ENCODE measurements at regions not wholly inside any gene's neighbourhood (a gene's known extent, or its start where the extent isn't known, plus 50 kb on each side); places are given as distances from the start of the nearest gene placed in this dataset.
A peak's percentile ranks its signal among the peaks of the same experiment; 100 is the strongest.

DNA sequence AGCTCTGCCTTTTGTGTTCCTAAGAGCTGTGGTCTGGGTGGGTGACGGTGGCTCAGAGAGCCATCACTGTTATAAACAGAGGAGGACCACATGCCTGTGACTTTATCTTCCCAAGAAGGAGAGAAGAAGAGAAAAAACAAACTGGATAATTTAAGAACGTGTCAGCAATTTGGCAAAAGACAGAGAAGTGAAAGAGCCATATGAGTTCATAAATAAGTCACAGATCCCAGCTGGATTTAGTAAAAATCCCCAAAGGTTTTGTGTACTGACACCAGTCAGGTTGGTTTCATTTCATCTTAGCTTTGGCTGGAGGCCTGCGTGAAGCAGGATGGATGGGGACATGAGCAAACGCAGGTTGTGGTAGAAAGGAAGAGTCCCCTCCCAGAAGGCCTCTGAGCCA, 120.7 kb downstream of the CXCL12 start:
- no peaks in the 10 kb centered on the region for H3K4me1 ChIP-seq
- CTCF ChIA-PET, result interaction anchor here (0.6 kb wide), 1 partner anchor 43 kb away, joined by 3 read pairs; no protein-coding TSS in a partner anchor
- H3K9me3 ChIP-seq, result peaks cover 6% of the 10 kb centered on the region; the same call in 1 of the 3 replicates
- no peak overlapping the region for H3K27ac ChIP-seq
- DNase-seq (ENCODE audit: low read depth in 1 of 2, low spot score in 1 of 2) (no peak), FAIRE-seq (no peak), ATAC-seq (no peak)
- POLR2A ChIA-PET, result no interaction called here
- H3K4me2 ChIP-seq, result no peak overlapping the region
- 6% methylated on average over 4 of the region's 4 CpGs for WGBS (ENCODE audit: missing lambda C conversion rate)
- TF ChIP-seq TFCP2L1 (CRISPR knock-in tag; IDR thresholded peaks at IDR 0.05), result no peak
- peak; percentile 46 for TF ChIP-seq MAFK (IDR thresholded peaks at IDR 0.05; ENCODE audit: partially characterized antibody)
- H3K4me3 ChIP-seq, result no peak overlapping the region

DNA sequence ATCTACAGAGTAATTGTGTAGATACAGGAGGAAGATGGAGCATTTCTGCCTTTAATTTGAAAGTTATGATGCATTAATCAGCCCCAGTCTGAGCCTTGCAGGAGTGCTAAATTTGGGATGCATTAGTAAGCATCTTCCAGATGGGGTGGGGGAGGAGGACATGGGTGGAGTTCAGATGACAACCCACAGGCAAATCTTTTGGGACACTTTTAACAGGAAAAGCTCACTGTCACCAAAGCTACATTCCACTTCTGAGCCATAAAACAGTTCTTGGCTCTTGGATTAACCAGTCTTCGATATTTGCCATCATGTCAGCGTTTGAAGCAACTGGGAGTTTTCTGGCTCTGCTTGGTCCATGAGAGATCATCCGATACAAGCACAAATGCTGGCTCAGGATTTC, 121.1 kb downstream of the CXCL12 start:
- peaks cover 6% of the 10 kb centered on the region; the same call in 1 of the 3 replicates for H3K9me3 ChIP-seq
- DNase-seq (ENCODE audit: low read depth in 1 of 2, low spot score in 1 of 2) (no peak), FAIRE-seq (no peak), ATAC-seq (no peak)
- WGBS (ENCODE audit: missing lambda C conversion rate), result 13% methylated on average over 3 of the region's 3 CpGs
- H3K4me3 ChIP-seq, result no peak overlapping the region
- H3K4me2 ChIP-seq, result no peak overlapping the region
- no peak overlapping the region for H3K27ac ChIP-seq
- ChIA-PET CTCF (interaction anchor here (0.6 kb wide), 1 partner anchor 42 kb away, joined by 3 read pairs; no protein-coding TSS in a partner anchor), POLR2A (no interaction called here)
- TF ChIP-seq, protein P1, sequence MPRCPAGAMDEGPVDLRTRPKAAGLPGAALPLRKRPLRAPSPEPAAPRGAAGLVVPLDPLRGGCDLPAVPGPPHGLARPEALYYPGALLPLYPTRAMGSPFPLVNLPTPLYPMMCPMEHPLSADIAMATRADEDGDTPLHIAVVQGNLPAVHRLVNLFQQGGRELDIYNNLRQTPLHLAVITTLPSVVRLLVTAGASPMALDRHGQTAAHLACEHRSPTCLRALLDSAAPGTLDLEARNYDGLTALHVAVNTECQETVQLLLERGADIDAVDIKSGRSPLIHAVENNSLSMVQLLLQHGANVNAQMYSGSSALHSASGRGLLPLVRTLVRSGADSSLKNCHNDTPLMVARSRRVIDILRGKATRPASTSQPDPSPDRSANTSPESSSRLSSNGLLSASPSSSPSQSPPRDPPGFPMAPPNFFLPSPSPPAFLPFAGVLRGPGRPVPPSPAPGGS (IDR thresholded peaks at IDR 0.05), result no peak
- TF ChIP-seq RARB (CRISPR knock-in tag; IDR thresholded peaks at IDR 0.05), result no peak
- no peak for TF ChIP-seq ZC3H11A (IDR thresholded peaks at IDR 0.05)
- no peak for TF ChIP-seq RNF2 (IDR thresholded peaks at IDR 0.05; ENCODE audit: borderline replicate concordance, low read depth)
- TF ChIP-seq, protein P2, sequence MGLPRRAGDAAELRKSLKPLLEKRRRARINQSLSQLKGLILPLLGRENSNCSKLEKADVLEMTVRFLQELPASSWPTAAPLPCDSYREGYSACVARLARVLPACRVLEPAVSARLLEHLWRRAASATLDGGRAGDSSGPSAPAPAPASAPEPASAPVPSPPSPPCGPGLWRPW (IDR thresholded peaks at IDR 0.05), result no peak
- H3K4me1 ChIP-seq, result no peaks in the 10 kb centered on the region

DNA sequence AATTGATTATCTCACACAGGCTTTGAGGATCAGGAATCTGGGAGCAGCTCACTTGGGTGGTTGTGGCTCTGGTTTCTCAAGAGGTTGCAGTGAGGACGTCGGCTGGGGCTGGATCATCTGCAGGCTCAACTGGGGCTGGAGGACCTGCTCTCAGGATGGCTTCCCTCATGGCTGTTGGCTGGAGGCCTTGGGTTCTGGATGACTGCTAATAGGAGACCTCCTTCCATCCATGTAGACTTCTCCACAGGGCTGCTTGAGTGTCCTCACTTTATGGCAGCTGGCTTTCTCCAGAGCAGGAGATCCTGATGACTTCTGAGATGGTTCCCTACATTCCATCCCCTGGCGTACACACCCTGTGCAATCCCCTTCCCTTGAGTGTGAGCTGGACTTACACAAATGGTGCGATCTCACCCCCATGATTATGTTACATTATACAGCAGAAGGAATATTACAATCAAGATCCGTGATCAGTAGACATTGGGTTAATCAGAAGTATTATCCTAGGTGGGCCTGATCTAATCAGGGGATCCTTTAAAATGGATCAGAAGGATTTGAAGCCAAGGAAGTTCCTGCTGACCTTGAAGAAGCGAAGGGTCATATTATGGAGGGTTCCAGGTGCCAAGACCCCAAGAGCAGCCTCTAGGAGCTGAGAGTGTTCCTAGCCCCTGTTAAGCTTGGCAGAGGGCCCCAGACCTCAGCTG, 122.2 kb downstream of the CXCL12 start:
- Histone ChIP-seq H3K4me2 (no peak overlapping the region), H3K27ac (no peak overlapping the region), H3K4me3 (no peak overlapping the region), H3K9me3 (peaks cover 6% of the 10 kb centered on the region; the same call in 1 of the 3 replicates), H3K4me1 (no peaks in the 10 kb centered on the region)
- CTCF ChIA-PET, result no interaction called here
- POLR2A ChIA-PET, result no interaction called here
- 4% methylated on average over 6 of the region's 6 CpGs for WGBS (ENCODE audit: missing lambda C conversion rate)
- TF ChIP-seq, protein P3, sequence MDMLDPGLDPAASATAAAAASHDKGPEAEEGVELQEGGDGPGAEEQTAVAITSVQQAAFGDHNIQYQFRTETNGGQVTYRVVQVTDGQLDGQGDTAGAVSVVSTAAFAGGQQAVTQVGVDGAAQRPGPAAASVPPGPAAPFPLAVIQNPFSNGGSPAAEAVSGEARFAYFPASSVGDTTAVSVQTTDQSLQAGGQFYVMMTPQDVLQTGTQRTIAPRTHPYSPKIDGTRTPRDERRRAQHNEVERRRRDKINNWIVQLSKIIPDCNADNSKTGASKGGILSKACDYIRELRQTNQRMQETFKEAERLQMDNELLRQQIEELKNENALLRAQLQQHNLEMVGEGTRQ (IDR thresholded peaks at IDR 0.05), result no peak
- TF ChIP-seq TFCP2L1 (CRISPR knock-in tag; IDR thresholded peaks at IDR 0.05) (no peak), PHF8 (IDR thresholded peaks at IDR 0.05; ENCODE audit: borderline replicate concordance, low read depth) (no peak), RAD21 (conservative IDR thresholded peaks at IDR 0.05 in 1 of 2, IDR thresholded peaks at IDR 0.05 in 1 of 2) (no peak), POLR2AphosphoS2 (conservative IDR thresholded peaks at IDR 0.05; ENCODE audit: low read length) (no peak), KDM5A (IDR thresholded peaks at IDR 0.05) (no peak), HOXB5 (CRISPR knock-in tag; IDR thresholded peaks at IDR 0.05) (no peak), NR3C1 (IDR thresholded peaks at IDR 0.05) (no peak), EHF (CRISPR knock-in tag; IDR thresholded peaks at IDR 0.05) (no peak)
- TF ChIP-seq, protein P4, sequence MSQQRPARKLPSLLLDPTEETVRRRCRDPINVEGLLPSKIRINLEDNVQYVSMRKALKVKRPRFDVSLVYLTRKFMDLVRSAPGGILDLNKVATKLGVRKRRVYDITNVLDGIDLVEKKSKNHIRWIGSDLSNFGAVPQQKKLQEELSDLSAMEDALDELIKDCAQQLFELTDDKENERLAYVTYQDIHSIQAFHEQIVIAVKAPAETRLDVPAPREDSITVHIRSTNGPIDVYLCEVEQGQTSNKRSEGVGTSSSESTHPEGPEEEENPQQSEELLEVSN (IDR thresholded peaks at IDR 0.05; ENCODE audit: borderline replicate concordance, low read depth), result no peak
- TF ChIP-seq, protein P1 (IDR thresholded peaks at IDR 0.05), result no peak
- FAIRE-seq, result no peak
- no peak for ATAC-seq
- DNase-seq (ENCODE audit: low read depth in 1 of 2, low spot score in 1 of 2), result no peak
